GM19240 (cell line): ENCODE measurements at regions not wholly inside any gene's neighbourhood (a gene's known extent, or its start where the extent isn't known, plus 50 kb on each side); places are given as distances from the start of the nearest gene placed in this dataset.
"Not testable (repeated sequence)": the region's sequence is repeated elsewhere in the genome, so short reads cannot be mapped to it uniquely, and the experiment has no call there.

Experiments used
- DNase-seq: peaks from one replicate; pipeline ENCODE4 v3.0.0; 2011; ENCODE audit warnings: low spot score; ENCODE audit not compliant: insufficient read length

GRCh38 chr22:26768952-26769351 lies 111.6 kb downstream of the MIAT start:
- DNase-seq = no peak

GRCh38 chr22:26769663-26770062 lies 112.3 kb downstream of the MIAT start:
- DNase-seq = no peak

- no peak for DNase-seq
Observed at GRCh38 chr22:26770624-26771023, 113.2 kb downstream of the MIAT start.

GRCh38 chr22:26773054-26773453 lies 115.7 kb downstream of the MIAT start:
- not testable (repeated sequence) for DNase-seq

GRCh38 chr22:26775394-26775793 lies 118.0 kb downstream of the MIAT start:
- DNase-seq = no peak

GRCh38 chr22:26777156-26777801 lies 119.9 kb downstream of the MIAT start:
- no peak for DNase-seq

GRCh38 chr22:26778372-26778771 lies 121.0 kb downstream of the MIAT start:
- no peak for DNase-seq

- no peak for DNase-seq
Observed at GRCh38 chr22:26779108-26779507, 121.7 kb downstream of the MIAT start.

- DNase-seq = no peak
Observed at GRCh38 chr22:26779929-26780328, 122.5 kb downstream of the MIAT start.

- DNase-seq = no peak
Observed at GRCh38 chr22:26780521-26780920, 123.1 kb downstream of the MIAT start.

- no peak for DNase-seq
Observed at GRCh38 chr22:26781062-26781461, 123.7 kb downstream of the MIAT start.

GRCh38 chr22:26781596-26781995 lies 124.2 kb downstream of the MIAT start:
- no peak for DNase-seq

GRCh38 chr22:26783885-26784284 lies 126.5 kb downstream of the MIAT start:
- no peak for DNase-seq

- no peak for DNase-seq
Observed at GRCh38 chr22:26784772-26785171, 127.4 kb downstream of the MIAT start.

GRCh38 chr22:26785932-26786331 lies 128.5 kb downstream of the MIAT start:
- no peak for DNase-seq

- DNase-seq = no peak
Observed at GRCh38 chr22:26786398-26786797, 129.0 kb downstream of the MIAT start.

- DNase-seq = no peak
Observed at GRCh38 chr22:26789951-26790350, 132.6 kb downstream of the MIAT start.

GRCh38 chr22:26792522-26792921 lies 135.1 kb downstream of the MIAT start:
- no peak for DNase-seq

- DNase-seq = no peak
Observed at GRCh38 chr22:26796785-26797184, 139.4 kb downstream of the MIAT start.

GRCh38 chr22:26797910-26798309 lies 140.5 kb downstream of the MIAT start:
- DNase-seq = no peak

- no peak for DNase-seq
Observed at GRCh38 chr22:26798462-26799065, 141.2 kb downstream of the MIAT start.

- DNase-seq = no peak
Observed at GRCh38 chr22:26800858-26801257, 143.5 kb downstream of the MIAT start.

GRCh38 chr22:26801449-26801848 lies 144.1 kb downstream of the MIAT start:
- DNase-seq = no peak
